Middle frontal gyrus (tissue), 1 donor: ENCODE measurements at regions not wholly inside any gene's neighbourhood (a gene's known extent, or its start where the extent isn't known, plus 50 kb on each side); places are given as distances from the start of the nearest gene placed in this dataset.

Experiments used
- DNase-seq: peaks from one replicate; pipeline ENCODE4 v3.0.0-alpha.2; 2015; ENCODE audit warnings: low spot score; ENCODE audit errors: extremely low spot score

DNA sequence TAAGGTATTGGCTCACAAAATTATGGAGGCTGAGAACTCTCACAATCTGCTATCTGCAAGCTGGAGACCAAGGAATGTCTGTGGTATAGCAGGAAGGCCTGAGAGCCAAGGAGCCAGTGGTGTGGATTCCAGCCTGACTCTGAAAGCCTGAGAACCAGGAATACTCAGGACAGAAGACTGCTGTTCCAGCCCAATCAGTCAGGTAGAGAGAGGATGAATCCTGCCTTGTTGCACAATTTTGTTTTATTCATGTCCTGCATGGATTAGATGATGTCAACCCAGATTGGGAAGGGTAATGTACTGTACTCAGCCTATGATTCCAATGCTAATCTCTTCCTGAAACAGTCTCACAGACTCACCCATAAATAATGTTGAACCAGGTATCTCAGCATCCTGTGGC is 312.4 kb upstream of the KCNMB2 start:
- DNase-seq = no peak

DNA sequence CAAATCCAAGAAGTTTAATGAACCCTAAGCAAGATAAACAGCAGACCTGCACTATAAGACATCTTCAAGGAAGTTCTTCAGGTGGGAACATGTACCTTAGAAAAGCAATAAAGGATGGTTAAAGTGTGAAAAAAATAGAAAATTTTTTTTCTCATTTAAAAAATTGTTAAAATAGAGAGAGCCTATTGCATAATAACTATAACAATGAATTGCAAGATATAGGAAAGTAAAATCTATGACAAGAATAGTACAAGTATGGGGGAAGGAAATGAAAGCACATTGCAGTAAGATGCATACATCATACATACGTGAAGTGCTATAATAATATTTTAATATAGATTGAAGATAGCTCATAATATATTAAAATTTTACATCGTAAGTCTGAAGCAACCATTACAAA is 310.1 kb upstream of the KCNMB2 start:
- no peak for DNase-seq

DNA sequence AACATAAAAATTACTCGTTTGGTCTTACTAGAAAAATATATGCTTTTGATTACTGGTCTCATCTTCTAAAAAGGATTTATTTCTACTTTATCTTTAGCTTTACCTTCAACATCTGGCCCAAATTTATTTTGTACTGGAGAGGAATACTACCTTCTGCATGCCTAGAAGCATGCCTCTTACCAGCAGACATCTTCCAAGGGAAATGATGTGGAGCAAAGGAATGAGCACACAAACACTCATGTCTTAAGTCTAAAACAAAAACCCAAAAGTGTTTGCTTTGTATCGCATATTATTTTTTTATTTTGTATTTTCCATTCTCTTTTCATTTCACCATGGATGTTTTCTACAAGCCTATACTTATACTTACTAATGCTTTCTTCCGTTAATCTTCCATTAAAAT is 304.6 kb upstream of the KCNMB2 start:
- no peak for DNase-seq

DNA sequence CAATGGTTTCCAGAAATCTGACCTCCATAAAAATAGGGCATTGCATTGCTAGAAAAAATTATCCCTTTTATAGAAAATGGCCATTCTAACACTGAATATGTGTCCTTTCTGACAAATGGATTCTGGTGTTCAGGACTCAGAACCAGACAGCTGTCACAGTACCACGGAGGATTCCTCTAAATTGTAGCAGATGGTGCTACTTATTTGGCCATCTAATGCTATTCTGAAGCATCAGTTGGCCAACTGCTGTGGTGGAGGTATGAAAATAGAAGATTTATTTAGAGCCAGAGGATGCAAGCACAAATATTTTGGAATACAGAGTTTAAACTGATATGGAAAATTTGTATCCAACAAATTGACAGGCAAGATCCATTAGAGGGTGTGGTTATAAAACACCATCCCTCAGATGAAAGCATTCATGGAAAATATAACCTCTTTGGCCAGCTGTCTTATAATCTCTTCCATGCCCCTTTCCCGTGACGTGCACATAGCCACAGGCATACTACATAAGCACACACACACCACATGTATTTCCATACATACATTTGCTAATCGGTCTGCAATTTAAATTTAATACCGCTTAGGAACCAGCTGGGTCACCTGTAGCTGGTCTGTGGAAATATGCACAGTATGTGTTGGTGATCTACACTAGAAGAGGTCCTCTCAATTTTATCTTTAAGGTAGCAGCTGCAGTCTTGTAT is 302.7 kb upstream of the KCNMB2 start:
- no peak for DNase-seq

DNA sequence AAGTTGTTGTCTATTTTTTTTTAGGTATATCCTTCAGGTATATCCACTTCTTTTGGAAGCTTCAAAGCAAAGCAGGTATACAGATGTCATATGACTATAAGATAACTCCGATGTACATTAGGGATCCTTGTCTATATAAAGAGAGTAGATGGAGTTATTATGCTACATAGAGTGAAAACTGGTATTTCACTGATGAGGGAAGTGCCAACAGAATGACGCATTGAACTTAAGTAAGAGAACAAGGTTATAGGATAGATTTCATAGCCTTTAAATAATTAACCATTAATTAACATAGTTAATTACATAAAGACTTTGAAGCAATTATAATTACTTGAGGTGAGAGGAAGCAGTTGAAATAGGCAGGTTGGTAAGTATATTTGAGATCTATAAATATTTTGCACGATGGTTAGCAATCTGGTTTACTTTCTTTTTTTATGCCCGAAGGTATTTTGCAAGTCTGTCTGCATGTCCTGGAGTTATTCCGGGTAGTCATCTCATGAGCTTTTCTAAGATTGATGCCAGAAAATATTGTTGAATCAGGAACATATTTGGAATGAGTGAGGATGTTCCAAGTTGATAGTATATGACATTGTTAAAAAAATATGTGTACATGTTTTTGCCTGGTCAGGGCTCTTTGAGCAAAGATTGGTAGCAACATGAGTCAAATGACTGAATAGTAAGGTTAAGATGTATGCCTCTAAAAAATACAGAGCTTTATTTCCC is 299.5 kb upstream of the KCNMB2 start:
- DNase-seq = no peak

DNA sequence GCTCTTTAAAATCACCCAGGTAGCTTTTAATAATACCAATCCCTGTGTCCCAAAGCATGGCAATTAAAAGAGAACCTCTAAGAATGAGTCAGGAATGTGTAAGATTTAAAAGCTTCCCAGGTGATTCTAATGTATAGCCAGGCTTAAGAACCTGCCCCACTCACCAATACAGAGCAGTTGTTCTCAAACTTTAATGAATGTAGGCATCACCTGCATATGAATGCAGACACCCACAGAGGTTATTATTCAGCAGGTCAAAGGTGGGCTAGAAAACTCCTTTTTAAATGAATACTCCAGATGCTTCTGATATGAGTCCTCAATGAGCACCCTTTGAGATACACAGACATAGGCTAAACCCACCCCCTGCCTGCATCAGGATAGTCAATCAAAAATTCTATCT is 298.1 kb upstream of the KCNMB2 start:
- DNase-seq = no peak

DNA sequence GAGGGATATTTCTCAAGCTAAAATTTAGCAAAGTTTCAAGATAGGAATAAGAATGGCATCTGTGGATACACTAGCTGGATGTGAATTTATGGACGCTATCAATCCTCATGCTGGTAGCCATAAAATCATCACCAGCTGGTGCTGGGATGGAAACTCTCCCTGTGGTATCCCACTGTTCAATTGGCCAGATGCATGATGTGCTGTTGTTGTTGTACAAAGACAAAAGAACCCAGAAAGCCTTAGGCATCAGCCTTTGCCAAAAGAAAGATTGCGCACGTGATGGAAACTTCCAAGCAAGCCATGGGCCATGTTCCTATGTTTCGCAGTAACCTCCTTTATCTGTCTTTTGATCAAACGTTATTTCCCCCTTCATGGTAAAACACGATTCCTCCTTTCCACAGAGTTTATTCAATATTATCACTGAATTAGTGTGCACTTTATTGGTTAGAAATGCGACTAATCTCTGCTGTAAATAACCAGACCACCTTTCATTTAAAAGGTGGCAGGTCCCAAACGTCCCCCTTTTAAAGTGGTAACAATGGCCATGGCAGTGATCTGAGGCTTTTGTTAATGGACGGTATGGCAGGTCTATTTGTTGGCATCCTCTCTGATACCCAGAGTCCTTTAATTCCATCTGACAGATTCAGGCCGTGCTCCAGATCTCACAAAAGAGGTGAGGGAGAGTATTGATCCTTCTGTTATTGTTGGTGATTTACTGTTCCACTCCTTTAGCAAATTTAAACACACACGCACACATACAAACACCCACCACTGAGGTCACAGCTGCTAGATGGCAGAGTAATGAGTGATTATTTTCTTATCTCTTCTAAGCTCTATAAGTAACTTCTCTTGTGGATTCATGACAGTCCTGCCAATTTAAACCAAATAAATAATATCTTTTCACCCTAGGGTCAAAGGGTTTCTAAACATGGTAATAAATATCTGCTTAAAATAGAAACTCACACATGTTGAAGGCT is 291.2 kb upstream of the KCNMB2 start:
- no peak for DNase-seq

DNA sequence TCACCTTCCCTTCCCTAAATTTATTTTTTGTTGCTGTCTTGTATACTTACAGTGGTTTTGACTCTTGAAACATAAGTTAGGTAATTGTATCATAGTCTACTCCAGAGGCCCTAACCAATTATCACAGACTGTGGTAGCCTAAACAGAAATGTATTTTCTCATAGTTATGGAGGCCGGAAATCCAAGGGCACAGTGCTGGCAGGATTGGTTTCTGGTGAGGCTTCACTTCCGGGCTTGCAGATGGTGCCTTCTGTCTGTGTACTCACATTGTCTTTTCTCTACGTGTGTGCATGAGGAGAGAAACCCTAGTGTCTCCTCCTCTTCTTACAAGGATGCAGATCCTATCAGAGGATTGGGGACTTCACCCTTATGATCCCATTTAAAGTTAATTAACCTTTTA is 290.2 kb upstream of the KCNMB2 start:
- no peak for DNase-seq

DNA sequence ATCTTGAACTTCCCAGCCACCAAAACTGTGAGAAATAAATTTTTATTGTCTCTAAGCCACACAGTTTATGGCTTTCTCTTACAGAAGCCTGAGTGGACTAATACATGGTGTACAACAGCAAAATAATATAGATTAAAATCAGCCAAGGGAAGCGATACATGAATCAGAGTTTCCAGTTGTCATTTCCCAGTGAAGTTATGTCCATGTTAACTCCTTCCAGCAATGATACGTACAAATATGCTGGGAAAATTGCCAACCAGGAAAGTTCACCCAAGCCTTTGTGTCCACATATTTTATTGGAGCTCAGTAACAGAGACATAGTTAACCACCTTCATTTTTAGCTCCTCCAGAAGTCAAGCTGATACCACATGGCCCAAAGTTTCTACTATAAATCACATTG is 280.9 kb upstream of the KCNMB2 start:
- no peak for DNase-seq

DNA sequence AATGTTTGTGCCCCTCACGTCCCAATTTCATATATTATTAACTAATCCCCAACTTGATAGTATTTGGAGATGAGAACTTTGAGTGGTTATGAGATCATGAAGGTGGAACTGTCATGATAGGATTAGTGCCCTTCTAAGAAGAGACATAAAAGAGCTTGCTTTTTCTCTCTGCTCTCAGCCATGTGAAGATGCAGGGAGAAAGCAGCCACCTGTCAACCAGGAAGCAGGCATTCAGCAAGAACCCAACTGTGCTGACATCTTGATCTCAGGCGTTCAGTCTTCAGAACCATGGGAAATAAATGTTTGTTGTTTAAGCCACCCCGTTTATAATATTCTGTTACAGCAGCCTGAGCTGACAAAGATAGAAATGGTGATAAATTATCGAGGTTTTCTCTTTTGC is 278.7 kb upstream of the KCNMB2 start:
- DNase-seq = no peak

DNA sequence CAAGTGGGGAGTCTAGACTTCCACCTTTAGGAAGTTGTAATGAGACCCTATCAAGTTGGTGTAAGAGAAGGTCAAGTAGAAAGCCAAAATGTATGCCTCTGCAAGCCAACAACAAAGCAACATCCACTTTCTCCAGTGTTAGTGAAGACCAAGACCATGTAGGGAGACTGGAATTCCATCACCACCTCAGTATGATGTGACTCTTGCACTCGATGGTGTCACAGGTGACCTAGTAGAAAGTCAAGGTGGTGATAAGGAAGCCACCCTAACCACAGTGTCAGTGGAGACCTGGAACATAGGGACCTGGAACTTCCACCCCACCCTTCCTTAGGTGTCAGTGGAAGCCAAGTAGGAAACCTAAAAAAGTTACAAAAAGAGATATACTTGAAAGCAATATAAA is 278.1 kb upstream of the KCNMB2 start:
- DNase-seq = no peak

DNA sequence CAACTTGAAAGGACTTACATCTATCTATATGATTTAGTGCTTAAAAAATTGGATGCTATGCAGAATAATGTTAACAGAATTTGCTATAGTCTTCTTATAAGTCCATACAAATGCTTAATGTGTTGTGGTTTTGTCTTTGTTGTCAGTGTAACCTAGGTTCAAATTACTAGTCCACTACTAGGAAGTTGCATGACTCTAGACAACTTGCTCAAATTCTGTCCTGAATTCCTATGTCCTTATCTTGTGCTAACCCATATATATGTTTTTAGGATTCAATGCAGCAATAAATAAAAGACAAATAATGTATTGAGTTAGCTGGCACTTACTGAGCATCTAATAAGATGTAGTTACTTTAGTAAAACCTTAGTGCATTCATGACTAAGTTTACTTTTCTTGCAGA is 276.5 kb upstream of the KCNMB2 start:
- DNase-seq = no peak

DNA sequence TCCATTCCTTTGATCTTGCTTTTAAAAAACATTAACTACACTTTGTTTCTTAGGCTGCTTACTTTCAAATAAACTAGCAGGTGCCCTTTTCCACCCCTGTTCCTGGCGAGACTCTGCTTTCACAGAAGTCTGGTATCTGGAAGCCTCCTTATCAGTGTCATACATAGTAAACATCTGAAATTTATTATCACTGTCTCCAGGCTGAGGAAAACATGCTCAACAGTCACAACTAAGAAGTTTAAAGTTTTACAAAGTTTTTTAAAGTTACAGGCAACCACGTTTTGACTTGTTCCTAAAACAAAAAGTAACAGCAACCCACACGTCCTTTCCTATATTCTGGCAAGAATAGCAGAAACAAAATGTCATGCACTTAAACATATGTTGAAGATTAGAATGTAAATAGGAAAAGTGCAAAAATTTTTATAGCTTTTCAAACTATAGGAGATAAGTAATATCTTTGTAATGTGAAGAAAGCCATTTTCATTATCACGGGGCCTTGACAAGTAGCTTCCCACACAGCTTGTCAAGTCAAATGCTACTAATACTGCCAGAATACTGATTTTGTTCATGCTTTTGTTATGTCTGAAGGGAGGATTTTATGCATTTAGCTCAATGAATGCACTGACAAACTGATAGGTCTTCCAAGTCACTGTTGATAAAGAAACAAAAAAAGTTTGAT is 275.2 kb upstream of the KCNMB2 start:
- DNase-seq = no peak

DNA sequence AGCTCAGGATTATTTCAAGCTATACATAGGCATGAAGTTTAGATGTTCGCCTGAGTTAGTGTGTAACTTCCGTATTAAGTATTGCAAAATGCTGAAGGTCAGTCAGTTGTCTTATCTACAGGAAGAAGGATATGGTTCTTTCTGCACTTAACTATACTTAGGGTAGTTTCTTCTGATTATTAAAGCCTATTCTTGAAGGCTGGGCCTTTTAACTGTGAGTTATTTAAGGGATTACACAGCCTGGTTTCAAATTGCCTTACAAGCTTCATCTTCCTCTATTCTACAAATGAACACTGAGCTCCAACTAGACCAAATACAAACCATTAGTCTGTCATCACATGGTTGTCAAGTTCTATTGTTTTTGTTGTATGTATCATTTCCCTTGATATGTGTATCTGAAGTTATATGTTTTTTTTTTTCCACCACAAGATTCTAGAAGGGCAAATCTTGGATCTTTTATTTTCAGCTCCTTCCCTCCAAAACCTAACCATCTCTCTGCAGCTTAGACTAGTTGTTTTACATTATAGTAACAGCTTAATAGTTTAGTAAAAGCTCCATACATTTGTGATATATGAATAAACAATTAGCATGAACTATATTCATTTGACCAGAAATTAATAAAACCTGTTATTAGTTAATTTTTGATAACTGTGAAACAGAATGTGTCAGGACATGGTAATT is 272.9 kb upstream of the KCNMB2 start:
- DNase-seq = no peak

DNA sequence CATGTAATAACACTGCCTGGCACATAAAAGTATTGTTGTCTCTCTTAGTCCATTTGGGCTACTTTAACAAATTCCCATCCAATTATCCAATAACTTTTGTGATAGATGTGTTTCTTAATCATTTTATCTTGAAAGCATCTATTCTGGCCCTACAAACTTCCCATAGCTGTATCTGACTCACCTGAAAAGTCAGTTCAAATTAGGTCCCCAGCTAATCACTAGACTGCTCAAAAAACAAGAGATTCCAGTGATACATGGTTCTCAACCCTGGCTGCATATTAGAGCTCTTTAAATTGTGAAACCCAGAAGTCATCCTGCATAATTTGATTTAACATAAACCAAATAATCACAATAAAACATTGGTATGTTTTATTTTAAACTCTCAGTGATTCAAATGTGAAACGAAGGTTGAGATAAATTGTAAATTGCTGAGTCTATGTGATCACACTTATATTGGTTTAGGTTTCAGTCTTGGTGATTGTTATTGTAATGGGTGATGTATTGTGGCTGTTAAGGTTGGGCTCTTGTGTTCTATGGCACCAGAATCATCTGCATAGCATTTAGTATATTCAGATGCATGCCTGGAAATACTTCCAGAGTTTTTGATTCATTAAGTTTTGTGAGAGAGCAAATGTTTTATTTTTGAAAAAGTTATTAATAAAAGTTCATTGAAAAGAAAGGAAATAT is 268.9 kb upstream of the KCNMB2 start:
- no peak for DNase-seq

DNA sequence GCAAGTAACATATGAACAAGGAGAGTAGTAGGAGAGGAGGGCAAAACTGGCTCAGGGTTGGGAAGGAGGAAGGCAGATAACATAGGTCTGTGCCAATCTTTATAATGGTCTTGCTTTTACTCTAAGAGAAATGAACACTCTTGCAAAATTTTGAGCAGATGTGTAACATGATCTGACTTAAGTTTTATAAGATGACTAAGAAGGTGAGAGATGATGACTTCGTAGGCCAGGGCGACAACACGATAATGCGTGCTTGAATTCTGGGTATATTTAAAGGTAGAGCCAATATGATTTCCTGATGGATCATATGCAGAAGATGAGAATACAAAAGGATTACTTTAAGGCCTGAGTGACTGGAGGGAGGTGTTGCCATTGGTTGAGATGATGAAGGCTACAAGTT is 265.4 kb upstream of the KCNMB2 start:
- no peak for DNase-seq

DNA sequence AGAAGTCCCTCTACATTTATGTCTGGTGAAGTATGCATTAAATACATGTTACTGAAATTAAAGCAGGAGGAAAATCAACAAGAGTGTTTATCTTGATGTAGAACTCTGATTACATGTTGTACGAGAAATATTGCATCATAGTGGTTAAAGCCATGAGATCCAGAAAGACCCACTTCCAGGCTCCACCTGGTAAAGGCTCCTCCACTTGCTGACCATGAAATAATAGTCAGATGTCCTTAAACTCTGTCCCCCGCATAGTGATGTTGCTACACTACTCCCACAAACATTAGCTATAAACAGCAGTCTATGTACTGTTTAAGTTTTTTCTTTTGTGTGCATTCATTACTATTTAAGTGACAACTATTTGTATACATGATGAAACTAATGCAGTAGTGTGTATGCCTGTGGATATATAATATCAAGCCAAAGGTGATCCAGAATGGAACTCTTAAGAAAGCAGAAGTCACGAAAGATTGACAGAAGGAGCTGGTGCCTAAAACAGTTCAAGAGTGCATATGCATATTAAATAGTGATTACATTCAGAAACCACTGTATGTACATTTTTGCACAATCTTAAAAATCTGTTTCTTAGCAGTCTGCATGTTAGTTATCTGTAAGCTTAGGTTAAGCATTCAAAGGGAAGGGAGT is 264.4 kb upstream of the KCNMB2 start:
- DNase-seq = no peak

DNA sequence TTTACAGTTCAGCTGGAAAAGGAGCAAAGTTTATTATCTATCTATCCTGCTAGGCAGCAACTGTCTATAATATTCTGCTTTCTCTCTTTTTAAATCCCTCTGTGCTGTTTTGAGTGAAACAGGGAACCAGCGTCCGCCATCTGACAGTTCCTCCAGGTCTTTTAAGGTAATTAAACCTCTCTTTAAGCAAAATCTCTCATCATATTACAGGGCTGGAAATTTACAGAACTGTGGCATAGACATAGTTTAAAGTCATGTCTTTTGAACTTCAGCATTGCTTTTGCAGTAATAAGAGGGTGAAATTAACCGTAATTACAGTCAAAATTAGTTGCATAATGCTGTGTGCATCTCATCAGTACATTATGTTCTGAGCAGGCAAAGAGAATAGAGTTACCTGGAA is 263.4 kb upstream of the KCNMB2 start:
- no peak for DNase-seq

DNA sequence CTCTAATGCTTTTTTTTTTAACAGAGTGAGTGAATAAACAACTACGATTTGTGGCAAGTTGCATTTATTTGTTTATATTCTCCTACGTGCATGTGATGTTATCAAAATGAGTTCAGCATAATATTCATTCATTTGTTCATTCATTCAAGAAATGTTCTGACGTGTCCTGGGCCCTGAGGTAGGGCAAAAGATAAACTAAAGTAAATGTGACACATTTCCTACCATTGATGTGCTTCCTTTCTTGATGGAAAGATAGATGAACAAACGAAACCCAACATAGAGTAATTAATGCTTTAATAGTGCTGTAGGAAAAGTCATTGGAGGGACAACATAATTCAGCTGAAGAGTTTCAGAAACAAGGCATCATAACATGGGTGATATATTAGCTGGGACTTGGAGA is 261.5 kb upstream of the KCNMB2 start:
- no peak for DNase-seq

DNA sequence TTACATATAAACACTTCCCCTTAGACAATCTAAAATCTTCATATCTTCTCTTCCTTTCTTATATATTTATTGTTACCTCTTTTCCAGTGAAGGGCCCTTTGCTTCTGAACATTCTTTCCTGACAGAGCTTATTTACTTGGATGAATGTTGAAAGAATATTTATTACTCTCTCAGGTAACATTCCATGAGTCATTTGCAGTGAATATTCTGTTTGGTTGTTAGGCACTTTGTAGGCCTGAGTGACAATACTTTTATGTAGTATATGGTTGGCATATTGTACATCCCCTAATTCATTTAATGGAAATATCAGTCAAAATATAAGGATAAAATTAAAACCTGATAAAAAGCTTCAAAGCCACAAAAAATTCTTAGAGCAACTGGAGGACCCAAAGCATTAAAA is 260.9 kb upstream of the KCNMB2 start:
- DNase-seq = no peak
